ENCODE measurements at regions not wholly inside any gene's neighbourhood (a gene's known extent, or its start where the extent isn't known, plus 50 kb on each side); places are given as distances from the start of the nearest gene placed in this dataset.

GRCh38 chr3:25904206-25904605 is 114.3 kb downstream of the OXSM start:
- H4K20me1 ChIP-seq (ENCODE audit: insufficient read depth, low read length) = no peaks in the 10 kb centered on the region
- H2AFZ ChIP-seq (ENCODE audit: low read depth, low read length) = no peak overlapping the region
- H3K9ac ChIP-seq (ENCODE audit: low read length) = no peak overlapping the region
- TF ChIP-seq CTCF (IDR thresholded peaks at IDR 0.05; ENCODE audit: low read depth, low read length) = peak; percentile 52
- TF ChIP-seq EZH2phosphoT487 (IDR thresholded peaks at IDR 0.05; ENCODE audit: low read depth) = no peak
- H3K79me2 ChIP-seq (ENCODE audit: low read length) = no peaks in the 10 kb centered on the region
- no peaks in the 10 kb centered on the region for H3K9me3 ChIP-seq (ENCODE audit: insufficient read depth, low read length)
- no peaks in the 10 kb centered on the region for H3K36me3 ChIP-seq (replicated peaks; ENCODE audit: low read depth, low read length)
- no peaks in the 10 kb centered on the region for H3K4me1 ChIP-seq (ENCODE audit: low read length)
- 0 out of 2 replicates have a peak, but pooled peaks cover 4% of the 10 kb centered on the region for H3K27me3 ChIP-seq (ENCODE audit: low read depth, low read length)
- H3K4me2 ChIP-seq (ENCODE audit: low read length) = no peak overlapping the region
- H3K27ac ChIP-seq (ENCODE audit: low read length) = no peak overlapping the region
- no peak overlapping the region for H3K4me3 ChIP-seq (ENCODE audit: low read length)

GRCh38 chr3:25906132-25906906 is 116.4 kb downstream of the OXSM start:
- no peaks in the 10 kb centered on the region for H4K20me1 ChIP-seq (ENCODE audit: insufficient read depth, low read length)
- no peak overlapping the region for H3K27ac ChIP-seq (ENCODE audit: low read length)
- H3K4me2 ChIP-seq (ENCODE audit: low read length) = no peak overlapping the region
- H3K36me3 ChIP-seq (replicated peaks; ENCODE audit: low read depth, low read length) = no peaks in the 10 kb centered on the region
- H3K27me3 ChIP-seq (ENCODE audit: low read depth, low read length) = 0 out of 2 replicates have a peak, but pooled peaks cover 4% of the 10 kb centered on the region
- H3K4me1 ChIP-seq (ENCODE audit: low read length) = no peaks in the 10 kb centered on the region
- H3K9me3 ChIP-seq (ENCODE audit: insufficient read depth, low read length) = no peaks in the 10 kb centered on the region
- TF ChIP-seq EZH2phosphoT487 (IDR thresholded peaks at IDR 0.05; ENCODE audit: low read depth) (no peak), CTCF (IDR thresholded peaks at IDR 0.05; ENCODE audit: low read depth, low read length) (no peak)
- H3K9ac ChIP-seq (ENCODE audit: low read length) = no peak overlapping the region
- H3K4me3 ChIP-seq (ENCODE audit: low read length) = no peak overlapping the region
- no peaks in the 10 kb centered on the region for H3K79me2 ChIP-seq (ENCODE audit: low read length)
- no peak overlapping the region for H2AFZ ChIP-seq (ENCODE audit: low read depth, low read length)

GRCh38 chr3:25907081-25907480 is 117.2 kb downstream of the OXSM start:
- H3K27ac ChIP-seq (ENCODE audit: low read length) = no peak overlapping the region
- H3K9me3 ChIP-seq (ENCODE audit: insufficient read depth, low read length) = no peaks in the 10 kb centered on the region
- 0 out of 2 replicates have a peak, but pooled peaks cover 4% of the 10 kb centered on the region for H3K27me3 ChIP-seq (ENCODE audit: low read depth, low read length)
- H3K4me1 ChIP-seq (ENCODE audit: low read length) = no peaks in the 10 kb centered on the region
- no peak overlapping the region for H3K9ac ChIP-seq (ENCODE audit: low read length)
- no peak overlapping the region for H3K4me3 ChIP-seq (ENCODE audit: low read length)
- no peaks in the 10 kb centered on the region for H3K79me2 ChIP-seq (ENCODE audit: low read length)
- H3K36me3 ChIP-seq (replicated peaks; ENCODE audit: low read depth, low read length) = no peaks in the 10 kb centered on the region
- H2AFZ ChIP-seq (ENCODE audit: low read depth, low read length) = no peak overlapping the region
- TF ChIP-seq EZH2phosphoT487 (IDR thresholded peaks at IDR 0.05; ENCODE audit: low read depth) = no peak
- no peak for TF ChIP-seq CTCF (IDR thresholded peaks at IDR 0.05; ENCODE audit: low read depth, low read length)
- H3K4me2 ChIP-seq (ENCODE audit: low read length) = no peak overlapping the region
- no peaks in the 10 kb centered on the region for H4K20me1 ChIP-seq (ENCODE audit: insufficient read depth, low read length)

GRCh38 chr3:25910105-25910504 is 120.2 kb downstream of the OXSM start:
- Histone ChIP-seq H3K79me2 (ENCODE audit: low read length) (no peaks in the 10 kb centered on the region), H2AFZ (ENCODE audit: low read depth, low read length) (no peak overlapping the region), H3K4me1 (ENCODE audit: low read length) (no peaks in the 10 kb centered on the region), H3K27me3 (ENCODE audit: low read depth, low read length) (0 out of 2 replicates have a peak, but pooled peaks cover 4% of the 10 kb centered on the region), H4K20me1 (ENCODE audit: insufficient read depth, low read length) (no peaks in the 10 kb centered on the region), H3K27ac (ENCODE audit: low read length) (no peak overlapping the region), H3K9ac (ENCODE audit: low read length) (no peak overlapping the region), H3K36me3 (replicated peaks; ENCODE audit: low read depth, low read length) (no peaks in the 10 kb centered on the region), H3K4me2 (ENCODE audit: low read length) (no peak overlapping the region), H3K9me3 (ENCODE audit: insufficient read depth, low read length) (no peaks in the 10 kb centered on the region), H3K4me3 (ENCODE audit: low read length) (no peak overlapping the region)
- no peak for TF ChIP-seq CTCF (IDR thresholded peaks at IDR 0.05; ENCODE audit: low read depth, low read length)
- no peak for TF ChIP-seq EZH2phosphoT487 (IDR thresholded peaks at IDR 0.05; ENCODE audit: low read depth)

Measured in OCI-LY3 (cell line).